Spleen (tissue), 11 donors: ENCODE measurements at regions not wholly inside any gene's neighbourhood (a gene's known extent, or its start where the extent isn't known, plus 50 kb on each side); places are given as distances from the start of the nearest gene placed in this dataset.

Source experiments
- DNase-seq: peaks from one replicate; pipeline ENCODE4 v3.0.0-alpha.2; 2020
- H3K27ac ChIP-seq, 8 donors: fragments of 200-600 bp; sonication (generic) in 7 of 8; 1 replicate in 4 of 8; 2 replicates in 4 of 8; pipeline versions ENCODE4 v1.5.0 to v1.8.0; 2016 to 2021; ENCODE audit warnings: inconsistent platforms in 4 of 8, mild to moderate bottlenecking in 4 of 8, moderate library complexity in 1 of 8
- H3K27me3 ChIP-seq, 7 donors: fragments of 200-600 bp; sonication (generic) in 6 of 7; replicated peaks in 1 of 7; 1 replicate in 4 of 7; 2 replicates in 3 of 7; pipeline versions ENCODE4 v1.5.0 to v1.8.0; 2016 to 2021; ENCODE audit warnings: inconsistent platforms in 3 of 7, mild to moderate bottlenecking in 1 of 7
- H3K36me3 ChIP-seq, 6 donors: fragments of 200-600 bp; sonication (generic) in 5 of 6; 1 replicate in 4 of 6; 2 replicates in 2 of 6; pipeline versions ENCODE4 v1.5.0 to v1.8.0; 2016 to 2021; ENCODE audit warnings: inconsistent platforms in 2 of 6
- H3K4me1 ChIP-seq, 6 donors: fragments of 200-600 bp; sonication (generic) in 5 of 6; 1 replicate in 3 of 6; 2 replicates in 3 of 6; pipeline versions ENCODE4 v1.5.0 to v1.8.0; 2016 to 2021; ENCODE audit warnings: inconsistent platforms in 3 of 6
- H3K4me3 ChIP-seq, 8 donors: fragments of 200-600 bp; sonication (generic) in 7 of 8; 1 replicate in 4 of 8; 2 replicates in 4 of 8; pipeline versions ENCODE4 v1.5.0 to v1.8.0; 2016 to 2021; ENCODE audit warnings: inconsistent platforms in 4 of 8, mild to moderate bottlenecking in 4 of 8, moderate library complexity in 2 of 8
- H3K9me3 ChIP-seq, 8 donors: fragments of 200-600 bp; sonication (generic) in 7 of 8; 1 replicate in 4 of 8; 2 replicates in 4 of 8; pipeline versions ENCODE4 v1.5.0 to v1.8.0; 2016 to 2021; ENCODE audit warnings: inconsistent platforms in 4 of 8
- POLR2A ChIP-seq, 3 donors: fragments of 450-650 bp; IDR thresholded peaks; one replicate each; pipeline ENCODE4 v1.5.1; 2017; ENCODE audit warnings: antibody characterized with exemption in 3 of 3, mild to moderate bottlenecking in 1 of 3
- POLR2AphosphoS5 ChIP-seq, 3 donors: sonication (generic); formaldehyde crosslinking; IDR thresholded peaks; one replicate each; pipeline ENCODE4 v1.5.1; 2017; ENCODE audit warnings: antibody characterized with exemption in 3 of 3
- WGBS, 5 donors: extraction: QIAGEN DNeasy Blood & Tissue Kit in 3 of 5; methylation state at CpG; one replicate each; pipeline versions ENCODE4 v1.1.5 to v1.1.7; 2013 to 2018; 5-methylcytosine and 5-hydroxymethylcytosine counted together
- intact Hi-C: fragments of 100-400 bp; cut with DNase I; formaldehyde crosslinking; loops from one replicate; pipeline ENCODE4 v1.15.0; 2023; ENCODE audit warnings: low total_unique reads
- TF ChIP-seq, protein P1 (sequence below), 11 experiments: fragments of 200-600 bp in 7 of 11; fragments of 450-650 bp in 4 of 11; sonication (generic) in 4 of 11; IDR thresholded peaks in 8 of 11; conservative IDR thresholded peaks in 3 of 11; 1 replicate in 7 of 11; 2 replicates in 4 of 11; pipeline versions ENCODE4 v1.4.0 to v1.8.0; 2016 to 2021; ENCODE audit warnings: antibody characterized with exemption in 11 of 11, inconsistent platforms in 4 of 11, mild to moderate bottlenecking in 1 of 11
- donor health status: healthy with polysubstance abuse.
- donor health status: DM: no; HTN: no; CAD: no; lungs with moderate emphysema.
- donor health status: DM: no; HTN: no; CAD: no.
- donor health status: Bipolar disorder and iron deficiency.
- donor health status: healthy.
- donor health status: DM: no; HTN: no; CAD: no.
- donor health status: DM: yes; HTN: yes; CAD: no.

DNA sequence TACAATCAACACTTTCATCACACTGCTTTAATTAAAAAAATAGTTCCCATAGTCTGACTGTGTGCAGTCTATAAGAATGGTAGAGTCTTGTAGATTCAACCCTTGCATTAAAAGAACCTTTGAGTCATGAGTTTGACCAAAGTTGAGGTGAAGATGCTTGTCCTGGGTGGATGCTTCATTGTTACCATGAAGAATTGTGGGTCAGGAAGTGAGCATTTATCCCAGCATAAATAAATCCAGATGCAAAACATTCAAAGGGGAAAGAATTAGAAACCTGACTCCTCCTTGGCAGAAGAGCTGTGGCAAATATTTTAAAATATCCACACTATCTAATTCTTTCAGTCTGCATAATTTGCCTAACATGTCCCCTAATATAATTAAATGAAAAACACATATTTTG lies 72.9 kb upstream of the SPAG17 start:
- Histone ChIP-seq H3K9me3 (no peaks in the 10 kb centered on the region), H3K4me3 (no peak overlapping the region), H3K27ac (no peak overlapping the region), H3K4me1 (peaks cover 0 to 9% (median 0%) of the 10 kb centered on the region in 6 donors), H3K36me3 (no peaks in the 10 kb centered on the region), H3K27me3 (no peaks in the 10 kb centered on the region)
- DNase-seq, result no peak
- intact Hi-C loops, result no loop called here
- no peak for TF ChIP-seq POLR2AphosphoS5 (IDR thresholded peaks at IDR 0.05)
- no peak for TF ChIP-seq POLR2A (IDR thresholded peaks at IDR 0.05)
- TF ChIP-seq, protein P1, sequence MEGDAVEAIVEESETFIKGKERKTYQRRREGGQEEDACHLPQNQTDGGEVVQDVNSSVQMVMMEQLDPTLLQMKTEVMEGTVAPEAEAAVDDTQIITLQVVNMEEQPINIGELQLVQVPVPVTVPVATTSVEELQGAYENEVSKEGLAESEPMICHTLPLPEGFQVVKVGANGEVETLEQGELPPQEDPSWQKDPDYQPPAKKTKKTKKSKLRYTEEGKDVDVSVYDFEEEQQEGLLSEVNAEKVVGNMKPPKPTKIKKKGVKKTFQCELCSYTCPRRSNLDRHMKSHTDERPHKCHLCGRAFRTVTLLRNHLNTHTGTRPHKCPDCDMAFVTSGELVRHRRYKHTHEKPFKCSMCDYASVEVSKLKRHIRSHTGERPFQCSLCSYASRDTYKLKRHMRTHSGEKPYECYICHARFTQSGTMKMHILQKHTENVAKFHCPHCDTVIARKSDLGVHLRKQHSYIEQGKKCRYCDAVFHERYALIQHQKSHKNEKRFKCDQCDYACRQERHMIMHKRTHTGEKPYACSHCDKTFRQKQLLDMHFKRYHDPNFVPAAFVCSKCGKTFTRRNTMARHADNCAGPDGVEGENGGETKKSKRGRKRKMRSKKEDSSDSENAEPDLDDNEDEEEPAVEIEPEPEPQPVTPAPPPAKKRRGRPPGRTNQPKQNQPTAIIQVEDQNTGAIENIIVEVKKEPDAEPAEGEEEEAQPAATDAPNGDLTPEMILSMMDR (IDR thresholded peaks at IDR 0.05 in 8 of 11, conservative IDR thresholded peaks at IDR 0.05 in 3 of 11), result no peak

DNA sequence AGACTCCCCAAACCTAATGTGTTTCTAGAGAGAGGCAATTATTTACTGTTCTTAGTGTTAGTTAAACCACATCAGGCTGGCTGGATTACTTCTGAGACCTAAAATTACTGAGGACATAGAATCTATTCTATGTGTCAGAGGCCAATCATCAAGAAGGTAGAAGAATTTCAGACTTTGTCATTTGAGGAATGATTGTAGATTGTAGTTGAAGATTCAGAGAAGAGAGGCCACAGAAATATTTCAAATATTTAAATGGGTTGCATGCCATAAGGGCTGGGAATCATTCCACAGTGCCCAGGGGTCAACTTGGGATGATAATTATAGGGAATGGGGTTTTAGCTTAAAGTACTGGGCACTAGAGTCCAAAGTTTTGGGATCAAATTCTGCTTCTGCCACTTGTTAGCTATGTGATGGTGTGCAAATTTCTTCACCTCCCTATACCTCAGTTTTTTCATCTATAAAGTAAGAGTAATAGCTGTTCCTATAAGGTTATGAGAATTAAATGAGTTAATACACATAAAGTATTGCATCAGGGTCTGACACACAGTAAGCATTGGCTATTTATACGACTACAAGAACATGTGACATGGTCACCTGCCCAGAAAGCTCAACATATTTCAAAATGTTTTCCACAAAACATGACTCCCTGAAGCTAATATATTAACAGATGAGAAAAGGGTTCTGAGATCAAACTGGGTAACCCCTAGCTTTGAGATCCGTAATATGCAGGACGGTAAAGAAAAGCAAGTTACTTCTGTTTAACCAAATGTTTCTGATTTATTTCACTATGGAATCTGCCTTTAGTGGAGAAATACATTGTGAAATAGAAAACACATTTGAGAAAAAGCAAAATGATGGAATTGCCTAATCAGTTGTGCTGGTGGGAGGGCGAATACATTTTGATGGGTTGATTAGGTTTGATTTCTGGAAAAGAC lies 69.7 kb upstream of the SPAG17 start:
- intact Hi-C loops, result no loop called here
- no peak for DNase-seq
- TF ChIP-seq POLR2AphosphoS5 (IDR thresholded peaks at IDR 0.05) (no peak), POLR2A (IDR thresholded peaks at IDR 0.05) (no peak)
- TF ChIP-seq, protein P1 (IDR thresholded peaks at IDR 0.05 in 8 of 11, conservative IDR thresholded peaks at IDR 0.05 in 3 of 11), result no peak
- Histone ChIP-seq H3K27me3 (no peaks in the 10 kb centered on the region), H3K36me3 (no peaks in the 10 kb centered on the region), H3K9me3 (no peaks in the 10 kb centered on the region), H3K27ac (peak overlapping the region in 1 of 8 donors; percentile 18), H3K4me3 (no peak overlapping the region), H3K4me1 (peaks cover 0 to 12% (median 0%) of the 10 kb centered on the region in 6 donors)
- 83 to 91% (median 85%) methylated on average over 4 of the region's 4 CpGs for WGBS, 5 donors

DNA sequence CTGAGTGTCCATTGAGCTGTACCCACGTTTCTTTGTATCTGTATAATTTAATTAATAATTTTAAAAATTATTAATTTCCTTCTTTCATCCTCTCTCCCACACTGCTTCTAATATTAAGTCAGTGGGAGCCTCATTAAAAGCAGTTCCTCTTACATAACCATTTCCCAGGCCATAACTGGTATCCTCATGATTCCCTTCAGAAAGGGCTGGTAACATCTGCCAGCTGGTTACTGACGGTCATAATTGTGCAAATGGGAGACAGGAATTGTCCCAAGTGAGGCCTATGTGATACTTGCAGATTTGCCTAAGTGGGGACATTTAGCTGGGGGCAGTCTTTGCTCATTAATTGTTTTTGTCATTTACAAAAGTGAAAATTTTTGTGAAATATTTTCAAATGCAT lies 69.0 kb upstream of the SPAG17 start:
- WGBS, 5 donors, result 48 to 72% (median 59%) methylated on average over 2 of the region's 2 CpGs
- peak overlapping the region in 1 of 8 donors; percentile 18 for H3K27ac ChIP-seq

More for the DNA sequence above, 69.0 kb upstream of the SPAG17 start:
- intact Hi-C loops, result no loop called here
- Histone ChIP-seq H3K4me3 (no peak overlapping the region), H3K36me3 (no peaks in the 10 kb centered on the region), H3K9me3 (no peaks in the 10 kb centered on the region), H3K27me3 (no peaks in the 10 kb centered on the region), H3K4me1 (peaks cover 0 to 12% (median 0%) of the 10 kb centered on the region in 6 donors)
- TF ChIP-seq, protein P1 (IDR thresholded peaks at IDR 0.05 in 8 of 11, conservative IDR thresholded peaks at IDR 0.05 in 3 of 11), result no peak
- no peak for TF ChIP-seq POLR2AphosphoS5 (IDR thresholded peaks at IDR 0.05)
- no peak for TF ChIP-seq POLR2A (IDR thresholded peaks at IDR 0.05)
- no peak for DNase-seq
